T1000 (cell line): ENCODE measurements at regions not wholly inside any gene's neighbourhood (a gene's known extent, or its start where the extent isn't known, plus 50 kb on each side); places are given as distances from the start of the nearest gene placed in this dataset.

ENCODE experiments used
- DNase-seq: peaks from one replicate; lab custom pipeline; 2025; ENCODE audit warnings: mixed read lengths; lab: John Stamatoyannopoulos, UW

GRCh38 chr16:35841632-35842031 is 2382.2 kb downstream of the TP53TG3F start:
- DNase-seq: no peak

DNA sequence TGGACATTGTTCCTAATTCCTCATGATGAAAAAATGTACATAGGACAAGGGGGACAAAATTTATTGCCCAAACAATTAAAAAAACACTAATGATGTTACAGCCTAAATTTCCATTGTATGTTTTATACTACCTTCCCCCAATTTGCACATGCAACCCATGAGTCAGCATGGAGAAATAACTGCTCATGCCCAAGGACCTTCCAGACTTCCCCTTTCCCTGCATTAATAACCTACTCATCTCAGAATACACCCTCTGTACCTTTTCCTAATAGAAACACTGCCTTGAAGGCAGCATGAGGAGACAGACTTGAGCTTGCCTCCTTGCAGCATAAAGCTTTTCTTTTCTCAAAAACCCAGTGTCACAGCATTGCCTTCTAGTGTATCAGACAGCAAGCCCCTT is 2402.8 kb downstream of the TP53TG3F start:
- DNase-seq: no peak

DNA sequence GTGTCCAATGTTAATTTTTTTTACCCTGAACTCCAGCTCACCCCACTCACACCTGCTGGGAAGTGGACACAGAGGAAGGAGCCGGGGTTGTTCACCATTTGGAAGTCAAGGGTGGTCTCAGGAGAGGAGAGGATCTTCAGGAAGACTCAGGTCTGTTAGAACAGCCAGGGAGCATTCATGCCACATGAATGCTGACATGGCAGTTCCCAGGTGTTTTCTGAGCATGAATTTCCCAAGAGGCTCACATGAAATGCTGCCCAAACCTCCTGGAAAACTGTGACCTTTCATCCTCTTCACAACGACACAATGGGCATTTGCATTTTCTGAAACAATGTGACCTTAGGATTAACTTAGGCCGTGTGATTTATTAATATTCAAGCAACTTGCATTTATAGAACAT is 2409.2 kb downstream of the TP53TG3F start:
- DNase-seq: no peak

- no peak for DNase-seq
Observed at GRCh38 chr16:35873472-35873871, 2414.1 kb downstream of the TP53TG3F start.

- DNase-seq: no peak
Observed at GRCh38 chr16:35881654-35882053, 2422.2 kb downstream of the TP53TG3F start.

GRCh38 chr16:35906440-35906839 is 2447.0 kb downstream of the TP53TG3F start:
- DNase-seq: no peak

DNA sequence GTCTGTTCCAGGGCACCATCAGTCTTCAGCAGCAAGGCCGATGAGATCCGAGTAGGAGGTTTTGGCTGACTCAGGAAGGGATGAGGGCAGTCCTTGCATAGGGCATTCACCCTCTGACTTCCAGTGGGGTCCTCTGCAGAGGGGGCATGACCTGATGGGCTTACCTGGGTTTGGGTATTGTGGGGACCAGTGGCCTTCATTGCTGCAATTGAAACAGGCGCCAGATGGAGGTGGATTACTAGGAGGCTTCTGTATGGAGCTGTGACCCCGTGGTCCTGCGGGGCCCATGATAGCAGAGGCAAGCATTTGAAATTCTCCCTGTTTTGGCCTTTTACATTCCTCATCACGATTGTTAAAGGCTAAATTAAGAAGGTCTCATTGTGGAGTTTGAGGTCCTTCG is 2448.7 kb downstream of the TP53TG3F start:
- no peak for DNase-seq

DNA sequence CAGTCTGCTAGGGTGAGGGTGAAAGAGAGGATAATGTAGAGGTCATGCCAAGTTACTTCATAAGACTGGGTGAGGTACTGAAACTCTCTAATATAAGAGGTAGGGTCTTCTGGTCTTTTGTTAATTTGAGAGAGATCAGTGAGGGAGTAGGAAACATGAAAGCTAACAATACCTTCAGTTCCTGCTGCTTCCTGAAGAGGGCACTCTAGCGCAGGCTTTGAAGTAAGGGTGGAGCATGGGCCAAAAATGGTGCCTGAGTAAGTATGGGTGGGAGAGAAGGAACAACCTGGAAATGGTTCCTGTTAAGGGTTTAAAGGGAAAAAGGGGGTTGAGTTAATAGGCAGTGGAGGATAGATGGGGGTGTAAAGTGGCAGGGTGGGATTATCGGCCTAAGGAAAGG is 2449.5 kb downstream of the TP53TG3F start:
- DNase-seq: no peak

- no peak for DNase-seq
Observed at GRCh38 chr16:35909351-35909954, 2450.0 kb downstream of the TP53TG3F start.

DNA sequence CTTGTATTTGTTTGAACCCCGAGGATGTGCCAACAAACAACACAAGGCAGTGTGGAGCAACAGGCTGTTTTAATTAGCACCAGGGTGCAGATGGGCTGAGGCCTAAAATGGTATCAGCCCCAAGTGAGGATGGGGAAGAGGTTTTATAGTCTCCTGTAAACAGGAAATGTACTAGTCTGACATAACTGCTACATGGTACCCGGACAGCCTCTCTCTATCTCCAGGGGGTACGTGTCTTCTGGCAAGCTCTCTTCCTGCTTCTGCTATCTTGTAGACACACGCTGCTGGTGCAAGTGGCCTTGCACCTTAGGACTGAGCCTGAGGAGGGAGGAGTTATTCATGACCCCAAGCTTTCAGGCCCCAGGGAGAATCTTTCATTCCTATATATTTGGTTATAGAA is 2451.0 kb downstream of the TP53TG3F start:
- DNase-seq: no peak

DNA sequence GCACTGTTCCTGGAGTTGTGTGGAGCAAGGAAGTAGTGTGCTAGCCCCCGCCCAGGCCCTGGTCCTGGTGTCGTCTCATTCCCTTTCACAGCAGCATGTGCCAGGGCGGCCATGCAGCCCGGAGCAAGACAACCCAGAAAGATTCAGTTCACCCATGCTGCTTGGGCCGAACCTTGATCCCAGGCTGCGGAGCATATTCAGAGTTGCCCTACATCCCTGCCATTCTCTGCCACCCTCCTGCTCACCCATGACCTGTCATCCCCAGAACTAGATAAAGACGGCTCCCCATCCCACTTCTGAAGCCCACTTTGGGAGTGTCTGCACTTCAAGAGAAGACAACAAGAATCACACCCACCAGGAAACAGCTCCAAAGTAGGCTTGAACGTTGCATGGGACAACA is 2452.5 kb downstream of the TP53TG3F start:
- no peak for DNase-seq

GRCh38 chr16:35931722-35932121 is 2472.3 kb downstream of the TP53TG3F start:
- DNase-seq: no peak
